IPS DF 4.7 (cell line): ENCODE measurements at regions not wholly inside any gene's neighbourhood (a gene's known extent, or its start where the extent isn't known, plus 50 kb on each side); places are given as distances from the start of the nearest gene placed in this dataset.
"Not testable (repeated sequence)": the region's sequence is repeated elsewhere in the genome, so short reads cannot be mapped to it uniquely, and the experiment has no call there.

Experiments used
- DNase-seq: peaks from one replicate; pipeline ENCODE4 v3.0.0-alpha.2; 2013; ENCODE audit warnings: low spot score; ENCODE audit errors: extremely low read depth

DNA sequence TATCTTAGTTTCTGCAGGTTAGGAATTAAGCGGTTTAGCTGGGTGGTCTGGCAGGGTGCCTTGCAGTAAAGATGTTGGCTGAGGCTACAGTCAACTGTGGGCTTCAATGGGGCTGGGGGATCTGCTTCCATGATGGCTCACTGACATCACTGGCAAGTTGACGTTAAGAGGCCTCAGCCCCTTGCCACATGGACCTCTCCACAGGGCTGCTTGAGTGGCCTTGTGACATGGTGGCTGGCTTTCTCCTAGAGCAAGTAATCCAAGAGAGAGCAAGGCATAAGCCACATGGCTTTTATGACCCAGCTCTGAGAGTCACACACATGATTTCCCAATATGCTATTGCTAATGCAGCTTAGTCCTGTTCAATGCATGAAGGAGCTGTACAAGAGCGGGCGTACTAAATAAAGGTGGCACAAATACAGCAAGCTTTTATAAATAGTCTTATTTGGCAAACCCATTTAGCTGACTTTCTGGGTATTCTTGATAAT is 109.1 kb downstream of the SEPTIN7 start:
- no peak for DNase-seq

DNA sequence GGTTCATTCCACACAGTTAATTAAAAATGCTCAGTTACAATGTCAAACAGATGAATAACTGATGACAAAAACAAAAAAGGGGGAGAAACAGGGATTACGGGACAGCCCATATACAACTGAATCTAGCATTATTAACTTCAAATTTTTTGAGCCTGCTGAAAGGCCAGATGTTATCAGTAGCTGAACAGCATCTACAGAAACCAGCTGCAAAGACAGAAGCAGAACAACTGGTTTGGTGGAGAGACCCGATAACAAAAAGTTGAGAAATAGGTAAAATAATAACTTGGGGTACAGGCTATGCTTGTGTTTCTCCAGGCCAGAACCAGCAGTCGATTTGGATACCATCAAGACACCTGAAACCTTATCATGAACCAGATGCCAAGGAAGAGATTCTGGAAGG is 109.8 kb downstream of the SEPTIN7 start:
- not testable (repeated sequence) for DNase-seq

- DNase-seq = not testable (repeated sequence)
Measured at GRCh38 chr7:35913350-35913749, 112.5 kb downstream of the SEPTIN7 start.

- DNase-seq = not testable (repeated sequence)
Measured at GRCh38 chr7:35914214-35914613, 113.4 kb downstream of the SEPTIN7 start.

- not testable (repeated sequence) for DNase-seq
Measured at GRCh38 chr7:35915247-35915955, 114.5 kb downstream of the SEPTIN7 start.

DNA sequence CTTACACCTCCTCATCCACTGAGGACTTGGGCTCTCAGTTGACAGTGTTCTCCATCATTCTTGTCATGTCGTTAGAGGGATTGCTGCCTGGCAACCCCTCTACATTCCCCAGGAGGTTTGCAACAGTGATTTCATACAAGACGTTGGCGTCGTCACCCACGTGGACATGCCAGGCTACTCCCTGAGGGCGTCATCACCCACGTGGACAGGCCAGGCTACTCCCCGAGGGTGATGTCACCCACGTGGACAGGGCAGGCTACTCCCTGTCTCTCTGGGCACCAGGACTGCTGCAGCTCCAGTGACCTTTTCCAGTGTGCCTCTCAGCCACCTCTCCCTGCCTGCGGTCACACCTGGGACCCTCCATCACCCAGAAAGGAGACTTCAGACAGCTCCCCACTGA is 117.4 kb downstream of the SEPTIN7 start:
- DNase-seq = not testable (repeated sequence)

- not testable (repeated sequence) for DNase-seq
Measured at GRCh38 chr7:35919607-35920006, 118.8 kb downstream of the SEPTIN7 start.

DNA sequence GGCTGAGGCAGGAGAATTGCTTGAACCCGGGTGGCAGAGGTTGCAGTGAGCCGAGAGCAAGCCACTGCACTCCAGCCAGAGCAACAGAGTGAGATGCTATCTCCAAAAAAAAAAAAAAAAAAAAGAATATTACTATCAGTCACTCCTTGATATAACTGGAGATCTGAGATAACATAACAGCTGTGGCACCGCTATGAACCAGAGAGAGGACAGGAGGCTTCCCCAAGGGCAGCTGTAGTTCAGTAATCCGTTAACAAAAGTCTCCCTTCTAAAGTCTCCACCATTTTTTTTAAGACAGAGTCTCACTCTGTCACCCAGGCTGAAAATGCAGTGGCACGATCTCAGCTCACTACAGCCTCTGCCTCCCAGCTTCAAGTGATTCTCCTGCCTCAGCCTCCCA is 120.5 kb downstream of the SEPTIN7 start:
- not testable (repeated sequence) for DNase-seq

- not testable (repeated sequence) for DNase-seq
Measured at GRCh38 chr7:35924668-35925067, 123.8 kb downstream of the SEPTIN7 start.

DNA sequence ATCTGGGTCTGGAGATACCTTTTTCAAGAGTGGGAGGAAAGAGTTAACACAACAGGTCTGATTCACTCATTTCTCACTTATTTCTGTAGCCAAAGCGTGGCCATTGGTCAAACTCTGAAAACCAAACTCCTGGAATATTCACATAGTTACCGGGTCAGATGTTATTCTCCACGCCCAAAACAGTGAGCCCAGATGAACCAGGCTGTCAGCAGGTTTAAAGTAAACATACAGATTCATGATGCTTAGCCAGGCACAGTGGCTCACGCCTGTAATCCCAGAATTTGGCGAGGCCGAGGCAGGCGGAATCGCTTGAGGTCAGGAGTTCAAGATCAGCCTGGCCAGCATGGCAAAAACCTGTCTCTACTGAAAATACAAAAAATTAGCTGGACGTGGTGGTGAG is 126.1 kb downstream of the SEPTIN7 start:
- not testable (repeated sequence) for DNase-seq

- DNase-seq = not testable (repeated sequence)
Measured at GRCh38 chr7:35931134-35931533, 130.3 kb downstream of the SEPTIN7 start.

GRCh38 chr7:35931551-35931950 is 130.7 kb downstream of the SEPTIN7 start:
- not testable (repeated sequence) for DNase-seq

GRCh38 chr7:35940695-35941094 is 139.8 kb downstream of the SEPTIN7 start:
- not testable (repeated sequence) for DNase-seq

- DNase-seq = not testable (repeated sequence)
Measured at GRCh38 chr7:35945621-35946020, 144.8 kb downstream of the SEPTIN7 start.

DNA sequence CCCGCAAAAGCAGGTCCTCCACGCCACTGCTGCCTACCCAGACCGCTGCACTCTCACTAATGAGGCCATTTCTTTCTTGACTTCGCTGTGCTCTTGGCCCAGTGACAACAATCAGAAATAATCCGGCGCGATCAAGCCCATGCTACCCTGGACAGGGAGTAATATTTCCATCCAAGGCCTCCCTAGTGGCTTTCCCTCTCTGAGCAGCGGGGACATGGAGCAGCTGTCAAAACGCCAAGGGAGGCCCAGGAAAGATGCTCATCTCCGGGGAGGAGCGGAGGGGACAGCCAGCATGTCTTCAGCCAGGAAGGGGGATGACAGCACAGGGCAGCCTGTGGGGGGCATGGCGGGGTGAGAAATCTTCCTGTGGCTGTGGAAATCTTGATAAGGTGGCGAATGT is 154.9 kb downstream of the SEPTIN7 start:
- not testable (repeated sequence) for DNase-seq

GRCh38 chr7:35956988-35957387 is 156.1 kb downstream of the SEPTIN7 start:
- not testable (repeated sequence) for DNase-seq

- not testable (repeated sequence) for DNase-seq
Measured at GRCh38 chr7:35961260-35961659, 160.4 kb downstream of the SEPTIN7 start.

GRCh38 chr7:35962607-35963006 is 161.8 kb downstream of the SEPTIN7 start:
- DNase-seq = not testable (repeated sequence)

DNA sequence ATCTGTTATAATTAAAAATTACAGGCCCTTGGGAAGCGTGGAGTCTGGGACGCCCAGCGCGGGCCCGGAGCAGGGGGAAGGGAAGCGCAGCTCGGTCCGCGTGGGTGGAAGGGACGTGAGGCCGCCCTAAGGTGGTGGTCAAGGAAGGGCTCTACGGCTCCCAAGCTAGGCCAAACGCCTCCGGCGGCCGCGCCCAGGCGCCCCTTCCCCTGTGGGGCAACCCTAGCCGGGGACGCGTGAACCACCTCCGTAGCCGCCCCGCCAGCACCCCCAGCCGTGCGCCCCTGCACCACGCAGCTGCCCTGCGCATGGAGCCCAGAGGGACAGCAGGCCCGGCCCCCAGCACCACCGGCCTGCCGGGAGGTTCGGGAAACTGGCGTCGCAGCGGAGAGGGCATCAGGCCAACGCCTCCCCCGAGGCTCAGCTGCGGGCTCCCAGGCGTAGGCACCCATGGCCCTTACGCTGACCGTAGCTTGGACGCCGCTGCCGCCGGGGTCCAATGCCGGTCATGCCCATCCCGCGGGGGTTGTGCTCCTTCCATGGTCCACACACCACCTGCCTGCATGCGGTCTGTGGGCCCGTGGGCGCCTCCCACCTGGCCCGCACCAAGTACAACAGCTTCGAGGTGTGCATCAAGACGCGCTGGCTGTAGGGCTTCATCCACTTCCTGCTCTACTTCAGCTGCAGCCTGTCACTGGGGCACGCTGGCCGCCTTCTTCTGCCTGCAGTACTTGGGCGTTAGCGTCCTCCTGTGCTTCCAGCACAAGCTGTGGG is 166.7 kb downstream of the SEPTIN7 start:
- no peak for DNase-seq

- no peak for DNase-seq
Measured at GRCh38 chr7:35968140-35968940, 167.5 kb downstream of the SEPTIN7 start.

- no peak for DNase-seq
Measured at GRCh38 chr7:35969066-35969465, 168.2 kb downstream of the SEPTIN7 start.

- no peak for DNase-seq
Measured at GRCh38 chr7:35970458-35970857, 169.6 kb downstream of the SEPTIN7 start.
